A673 (cell line): ENCODE measurements at regions not wholly inside any gene's neighbourhood (a gene's known extent, or its start where the extent isn't known, plus 50 kb on each side); places are given as distances from the start of the nearest gene placed in this dataset.

Experiments used
- BruUV-seq: library from RNA; stranded (reverse); fragments of 400-500 nt; replicated peaks from 2 replicates; lab custom pipeline; 2021; lab: Mats Ljungman, UMichigan
- CTCF ChIA-PET: fragments of 300-600 bp; sonication (Branson Sonifier 250); formaldehyde crosslinking; loops from one replicate; lab custom pipeline; 2022; ENCODE audit warnings: antibody characterized with exemption; lab: Charles Lee
- POLR2A ChIA-PET: fragments of 300-600 bp; sonication (Branson Sonifier 250); formaldehyde crosslinking; loops from one replicate; lab custom pipeline; 2022; ENCODE audit warnings: antibody characterized with exemption; ENCODE audit not compliant: low non-redundant PET; lab: Charles Lee
- DNase-seq: peaks from one replicate; pipeline ENCODE4 v3.0.0-alpha.2; 2015; ENCODE audit warnings: low spot score
- H3K27ac ChIP-seq: fragments of 200-600 bp; sonication (generic); 2 replicates; pipeline ENCODE4 v1.5.1; 2016; ENCODE audit warnings: mixed run types, low read depth, mild to moderate bottlenecking, mixed read lengths, antibody characterized with exemption, low read length; ENCODE audit not compliant: poor library complexity, severe bottlenecking
- H3K27me3 ChIP-seq: fragments of 200-600 bp; sonication (generic); replicated peaks from 2 replicates; pipeline ENCODE4 v1.6.1; 2017; ENCODE audit warnings: mixed run types, low read depth, mild to moderate bottlenecking, mixed read lengths, antibody characterized with exemption, low read length; ENCODE audit not compliant: insufficient read depth, poor library complexity
- H3K36me3 ChIP-seq: fragments of 200-600 bp; sonication (generic); 2 replicates; pipeline ENCODE4 v1.6.1; 2016; ENCODE audit warnings: mixed run types, mild to moderate bottlenecking, mixed read lengths, antibody characterized with exemption, low read length; ENCODE audit not compliant: insufficient read depth, poor library complexity, severe bottlenecking
- H3K4me1 ChIP-seq: fragments of 200-600 bp; sonication (generic); 2 replicates; pipeline ENCODE4 v1.6.1; 2017; ENCODE audit warnings: mixed run types, mild to moderate bottlenecking, mixed read lengths, antibody characterized with exemption, low read length; ENCODE audit not compliant: insufficient read depth, poor library complexity, severe bottlenecking
- H3K4me3 ChIP-seq: fragments of 200-600 bp; sonication (generic); 2 replicates; pipeline ENCODE4 v1.5.1; 2016; ENCODE audit warnings: low read depth, mixed run types, mild to moderate bottlenecking, mixed read lengths, low read length; ENCODE audit not compliant: poor library complexity, severe bottlenecking
- H3K9me3 ChIP-seq: fragments of 200-600 bp; sonication (generic); 2 replicates; pipeline ENCODE4 v1.6.1; 2016; ENCODE audit warnings: mixed run types, low read depth, mild to moderate bottlenecking, mixed read lengths, antibody characterized with exemption, low read length; ENCODE audit not compliant: poor library complexity, severe bottlenecking
- EZH2 ChIP-seq: fragments of 200-600 bp; sonication (generic); IDR thresholded peaks from 2 replicates; pipeline ENCODE4 v1.6.1; 2017; ENCODE audit warnings: borderline replicate concordance, low read depth, mild to moderate bottlenecking, mixed read lengths, antibody characterized with exemption, low read length; ENCODE audit not compliant: poor library complexity, severe bottlenecking
- intact Hi-C: fragments of 100-400 bp; cut with micrococcal nuclease; formaldehyde crosslinking; loops from one replicate; pipeline ENCODE4 v1.10.0; 2022; ENCODE audit not compliant: unreplicated experiment
- TF ChIP-seq, protein P1 (sequence below): fragments of 300-800, 200-600 bp; sonication (generic); conservative IDR thresholded peaks from 2 replicates; pipeline ENCODE4 v1.5.1; 2017; ENCODE audit warnings: low read depth, mild to moderate bottlenecking, antibody characterized with exemption, low read length, moderate library complexity, mixed read lengths

DNA sequence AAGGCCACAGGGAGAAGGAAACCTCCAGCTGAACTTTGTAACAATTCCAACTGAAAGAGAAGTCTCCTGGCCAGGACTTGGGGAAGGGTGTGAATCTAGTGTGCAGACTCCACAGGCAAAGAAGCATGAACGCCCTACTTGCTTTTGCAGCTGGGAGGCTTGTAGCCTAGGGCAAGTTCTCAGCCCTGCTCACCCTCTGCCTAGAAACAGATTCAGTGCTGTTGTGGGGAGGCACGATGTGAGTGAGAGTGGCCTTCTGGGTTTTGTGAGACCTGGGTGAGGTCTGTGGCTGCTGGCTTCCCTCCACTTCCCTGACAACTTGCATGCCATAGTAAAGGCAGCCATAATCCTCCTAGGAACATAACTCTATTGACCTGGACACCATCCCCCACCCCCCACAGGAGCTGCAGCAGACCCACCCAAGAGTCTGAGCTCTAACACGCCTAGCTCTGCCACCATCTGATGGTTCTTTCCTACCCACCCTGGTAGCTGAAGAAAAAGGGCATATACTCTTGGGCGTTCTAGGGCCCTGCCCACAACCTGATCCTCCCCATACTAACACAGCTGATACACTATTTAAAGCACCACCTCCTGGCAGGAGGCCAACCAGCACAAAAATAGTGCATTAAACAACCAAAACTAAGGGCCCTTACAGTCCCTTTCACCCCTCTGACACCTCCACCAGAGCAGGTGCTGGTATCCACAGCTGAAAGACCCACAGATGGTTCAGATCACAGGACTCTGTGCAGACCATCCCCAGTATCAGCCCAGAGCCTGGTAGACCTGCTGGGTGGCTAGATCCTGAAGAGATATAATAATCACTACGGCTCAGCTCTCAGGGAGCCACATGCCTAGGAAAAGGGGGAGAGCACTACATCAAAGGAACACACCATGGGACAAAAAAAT is 426.5 kb downstream of the IGSF11 start:
- Histone ChIP-seq H3K27me3 (no peaks in the 10 kb centered on the region), H3K27ac (no peak overlapping the region), H3K9me3 (peaks cover 6% of the 10 kb centered on the region), H3K4me3 (no peak overlapping the region), H3K4me1 (no peaks in the 10 kb centered on the region), H3K36me3 (no peaks in the 10 kb centered on the region)
- no peak for TF ChIP-seq EZH2
- TF ChIP-seq, protein P1, sequence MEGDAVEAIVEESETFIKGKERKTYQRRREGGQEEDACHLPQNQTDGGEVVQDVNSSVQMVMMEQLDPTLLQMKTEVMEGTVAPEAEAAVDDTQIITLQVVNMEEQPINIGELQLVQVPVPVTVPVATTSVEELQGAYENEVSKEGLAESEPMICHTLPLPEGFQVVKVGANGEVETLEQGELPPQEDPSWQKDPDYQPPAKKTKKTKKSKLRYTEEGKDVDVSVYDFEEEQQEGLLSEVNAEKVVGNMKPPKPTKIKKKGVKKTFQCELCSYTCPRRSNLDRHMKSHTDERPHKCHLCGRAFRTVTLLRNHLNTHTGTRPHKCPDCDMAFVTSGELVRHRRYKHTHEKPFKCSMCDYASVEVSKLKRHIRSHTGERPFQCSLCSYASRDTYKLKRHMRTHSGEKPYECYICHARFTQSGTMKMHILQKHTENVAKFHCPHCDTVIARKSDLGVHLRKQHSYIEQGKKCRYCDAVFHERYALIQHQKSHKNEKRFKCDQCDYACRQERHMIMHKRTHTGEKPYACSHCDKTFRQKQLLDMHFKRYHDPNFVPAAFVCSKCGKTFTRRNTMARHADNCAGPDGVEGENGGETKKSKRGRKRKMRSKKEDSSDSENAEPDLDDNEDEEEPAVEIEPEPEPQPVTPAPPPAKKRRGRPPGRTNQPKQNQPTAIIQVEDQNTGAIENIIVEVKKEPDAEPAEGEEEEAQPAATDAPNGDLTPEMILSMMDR = no peak
- POLR2A ChIA-PET = interaction anchor here (0.6 kb wide), 1 partner anchor 326 kb away, joined by 18 read pairs; no protein-coding TSS in a partner anchor
- intact Hi-C loops = no loop called here
- BruUV-seq = no TSS peak
- CTCF ChIA-PET = no interaction called here
- DNase-seq = no peak

DNA sequence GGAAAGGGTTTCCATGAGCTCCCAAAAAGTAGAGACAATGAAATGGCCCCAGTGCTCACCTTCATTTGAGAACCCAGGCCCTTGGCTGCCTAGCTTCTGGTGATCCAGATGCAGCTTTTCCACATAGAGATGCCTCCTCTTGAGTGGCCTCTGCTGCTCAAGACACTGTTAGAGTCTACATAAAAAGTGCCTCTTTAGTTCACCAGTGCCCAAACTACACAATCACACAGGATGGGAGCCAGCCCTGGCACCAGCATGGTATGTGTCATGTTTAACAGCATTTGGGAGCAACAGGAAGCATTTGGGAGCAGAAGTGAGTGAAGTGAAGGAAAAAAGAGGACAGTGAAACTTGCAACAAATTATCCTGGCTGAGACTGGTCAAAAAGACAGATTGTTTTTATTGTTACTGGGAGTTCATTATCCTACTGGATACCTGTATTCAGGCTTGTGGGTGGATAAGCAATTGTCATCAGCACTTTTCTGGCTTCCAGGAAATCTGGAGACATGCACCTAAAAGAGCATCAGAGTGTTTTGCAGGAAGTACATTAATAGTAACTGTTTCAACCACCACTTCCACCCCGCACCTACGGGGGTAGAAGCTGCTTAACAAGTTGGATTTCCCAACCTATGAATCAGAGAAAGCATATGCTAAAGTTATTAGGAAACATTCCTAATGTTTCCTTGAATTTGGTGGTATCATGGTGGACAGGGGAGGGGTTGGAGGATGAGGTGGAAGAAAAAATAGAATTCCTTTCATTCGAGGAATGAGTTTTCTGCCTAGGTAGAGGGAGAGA is 416.2 kb downstream of the IGSF11 start:
- TF ChIP-seq, protein P1 = no peak
- no peak overlapping the region for H3K4me3 ChIP-seq
- no peaks in the 10 kb centered on the region for H3K4me1 ChIP-seq
- ChIA-PET CTCF (no interaction called here), POLR2A (no interaction called here)
- H3K36me3 ChIP-seq = no peaks in the 10 kb centered on the region
- no TSS peak for BruUV-seq
- H3K27ac ChIP-seq = no peak overlapping the region
- no peaks in the 10 kb centered on the region for H3K27me3 ChIP-seq
- intact Hi-C loops = no loop called here
- H3K9me3 ChIP-seq = no peaks in the 10 kb centered on the region
- DNase-seq = no peak

DNA sequence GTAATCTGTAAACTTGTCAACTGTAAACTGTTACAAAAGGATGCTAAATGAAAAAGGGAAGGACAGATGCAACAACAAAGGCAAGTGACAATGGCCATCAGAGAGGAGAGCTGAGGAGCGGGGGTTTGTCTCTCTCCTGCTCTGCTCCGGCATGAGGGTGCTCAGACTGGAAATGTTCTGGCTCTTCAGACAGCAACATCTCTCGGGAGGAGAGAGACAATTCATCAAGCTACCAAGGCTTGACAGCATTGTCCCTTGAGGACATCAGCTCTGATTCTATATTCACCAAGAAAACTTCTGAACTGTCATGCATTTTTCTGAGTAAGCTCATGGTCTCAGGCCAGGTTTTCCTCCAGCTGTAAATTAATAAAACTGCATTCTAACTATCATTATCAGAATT is 408.2 kb downstream of the IGSF11 start:
- Histone ChIP-seq H3K9me3 (no peaks in the 10 kb centered on the region), H3K27me3 (no peaks in the 10 kb centered on the region), H3K27ac (no peak overlapping the region), H3K36me3 (no peaks in the 10 kb centered on the region), H3K4me3 (no peak overlapping the region), H3K4me1 (no peaks in the 10 kb centered on the region)
- DNase-seq = no peak
- intact Hi-C loops = loop anchor here (5.0 kb wide), 1 partner anchor 1854 kb away; no protein-coding TSS in a partner anchor
- ChIA-PET CTCF (no interaction called here), POLR2A (no interaction called here)
- BruUV-seq = no TSS peak
- TF ChIP-seq EZH2 = no peak
- TF ChIP-seq, protein P1 = no peak
